ENCODE measurements at regions not wholly inside any gene's neighbourhood (a gene's known extent, or its start where the extent isn't known, plus 50 kb on each side); places are given as distances from the start of the nearest gene placed in this dataset.

- H3K4me1 ChIP-seq (ENCODE audit: insufficient read depth, low read length), result no peaks in the 10 kb centered on the region
These were observed 302.2 kb downstream of the TUSC7 start for GRCh38 chr3:117011687-117012250.

GRCh38 chr3:117016378-117016777, 306.8 kb downstream of the TUSC7 start:
- Histone ChIP-seq H3K4me1 (ENCODE audit: insufficient read depth, low read length) (no peaks in the 10 kb centered on the region), H2AFZ (ENCODE audit: low read depth, low read length) (no peak overlapping the region), H3K9me3 (ENCODE audit: insufficient read depth, low read length, severe bottlenecking) (no peaks in the 10 kb centered on the region), H3K36me3 (ENCODE audit: insufficient read depth, low read length) (no peaks in the 10 kb centered on the region), H3K9ac (ENCODE audit: low read depth, low read length) (no peak overlapping the region), H3K4me2 (ENCODE audit: insufficient read depth, low read length) (no peak overlapping the region), H3K27ac (ENCODE audit: low read length) (no peak overlapping the region), H3K79me2 (ENCODE audit: insufficient read depth, low read length) (no peaks in the 10 kb centered on the region), H3K27me3 (ENCODE audit: insufficient read depth, low read length, poor library complexity) (no peaks in the 10 kb centered on the region), H3K4me3 (ENCODE audit: low read depth in 1 of 2, low read length in 2 of 2) (no peak overlapping the region), H4K20me1 (ENCODE audit: insufficient read depth, low read length) (no peaks in the 10 kb centered on the region)
- ATAC-seq (ENCODE audit: insufficient read depth, low read depth) (no peak), DNase-seq (no peak)
- no peak for TF ChIP-seq CTCF (IDR thresholded peaks at IDR 0.05; ENCODE audit: borderline replicate concordance, extremely low read depth, low read length, poor library complexity, severe bottlenecking)
- no peak for TF ChIP-seq EZH2 (IDR thresholded peaks at IDR 0.05; ENCODE audit: borderline replicate concordance, low read depth, low read length, severe bottlenecking)

More at GRCh38 chr3:117011687-117012250, 302.2 kb downstream of the TUSC7 start:
- H3K9me3 ChIP-seq (ENCODE audit: insufficient read depth, low read length, severe bottlenecking), result no peaks in the 10 kb centered on the region
- no peak overlapping the region for H3K4me3 ChIP-seq (ENCODE audit: low read depth in 1 of 2, low read length in 2 of 2)
- H3K36me3 ChIP-seq (ENCODE audit: insufficient read depth, low read length), result no peaks in the 10 kb centered on the region
- H3K9ac ChIP-seq (ENCODE audit: low read depth, low read length), result no peak overlapping the region
- no peak overlapping the region for H3K27ac ChIP-seq (ENCODE audit: low read length)
- H4K20me1 ChIP-seq (ENCODE audit: insufficient read depth, low read length), result no peaks in the 10 kb centered on the region
- no peak overlapping the region for H3K4me2 ChIP-seq (ENCODE audit: insufficient read depth, low read length)
- ATAC-seq (ENCODE audit: insufficient read depth, low read depth) (no peak), DNase-seq (no peak)
- no peak overlapping the region for H2AFZ ChIP-seq (ENCODE audit: low read depth, low read length)
- no peaks in the 10 kb centered on the region for H3K79me2 ChIP-seq (ENCODE audit: insufficient read depth, low read length)
- no peaks in the 10 kb centered on the region for H3K27me3 ChIP-seq (ENCODE audit: insufficient read depth, low read length, poor library complexity)
- TF ChIP-seq EZH2 (IDR thresholded peaks at IDR 0.05; ENCODE audit: borderline replicate concordance, low read depth, low read length, severe bottlenecking) (no peak), CTCF (IDR thresholded peaks at IDR 0.05; ENCODE audit: borderline replicate concordance, extremely low read depth, low read length, poor library complexity, severe bottlenecking) (no peak)

GRCh38 chr3:117017135-117017894, 307.7 kb downstream of the TUSC7 start:
- no peak overlapping the region for H2AFZ ChIP-seq (ENCODE audit: low read depth, low read length)
- no peaks in the 10 kb centered on the region for H3K27me3 ChIP-seq (ENCODE audit: insufficient read depth, low read length, poor library complexity)
- H3K4me3 ChIP-seq (ENCODE audit: low read depth in 1 of 2, low read length in 2 of 2), result no peak overlapping the region
- no peaks in the 10 kb centered on the region for H3K9me3 ChIP-seq (ENCODE audit: insufficient read depth, low read length, severe bottlenecking)
- H3K36me3 ChIP-seq (ENCODE audit: insufficient read depth, low read length), result no peaks in the 10 kb centered on the region
- no peak overlapping the region for H3K4me2 ChIP-seq (ENCODE audit: insufficient read depth, low read length)
- no peaks in the 10 kb centered on the region for H4K20me1 ChIP-seq (ENCODE audit: insufficient read depth, low read length)
- no peak overlapping the region for H3K27ac ChIP-seq (ENCODE audit: low read length)
- TF ChIP-seq CTCF (IDR thresholded peaks at IDR 0.05; ENCODE audit: borderline replicate concordance, extremely low read depth, low read length, poor library complexity, severe bottlenecking), result no peak
- no peak for TF ChIP-seq EZH2 (IDR thresholded peaks at IDR 0.05; ENCODE audit: borderline replicate concordance, low read depth, low read length, severe bottlenecking)
- no peaks in the 10 kb centered on the region for H3K4me1 ChIP-seq (ENCODE audit: insufficient read depth, low read length)
- no peak for ATAC-seq (ENCODE audit: insufficient read depth, low read depth)
- no peaks in the 10 kb centered on the region for H3K79me2 ChIP-seq (ENCODE audit: insufficient read depth, low read length)
- no peak overlapping the region for H3K9ac ChIP-seq (ENCODE audit: low read depth, low read length)
- DNase-seq, result no peak
